Uterus (tissue), 2 donors: ENCODE measurements at regions not wholly inside any gene's neighbourhood (a gene's known extent, or its start where the extent isn't known, plus 50 kb on each side); places are given as distances from the start of the nearest gene placed in this dataset.

Source experiments
- CTCF ChIP-seq, 4 experiments: fragments of 200-600 bp in 2 of 4; fragments of 450-650 bp in 2 of 4; sonication (generic) in 2 of 4; IDR thresholded peaks; one replicate each; pipeline ENCODE4 v1.5.1; 2016 to 2019; ENCODE audit warnings: antibody characterized with exemption in 4 of 4, mild to moderate bottlenecking in 2 of 4, moderate library complexity in 1 of 4
- POLR2A ChIP-seq, 2 donors: fragments of 450-650 bp; IDR thresholded peaks; one replicate each; pipeline ENCODE4 v1.6.1; 2016; ENCODE audit warnings: antibody characterized with exemption in 2 of 2, mild to moderate bottlenecking in 1 of 2, moderate library complexity in 1 of 2

DNA sequence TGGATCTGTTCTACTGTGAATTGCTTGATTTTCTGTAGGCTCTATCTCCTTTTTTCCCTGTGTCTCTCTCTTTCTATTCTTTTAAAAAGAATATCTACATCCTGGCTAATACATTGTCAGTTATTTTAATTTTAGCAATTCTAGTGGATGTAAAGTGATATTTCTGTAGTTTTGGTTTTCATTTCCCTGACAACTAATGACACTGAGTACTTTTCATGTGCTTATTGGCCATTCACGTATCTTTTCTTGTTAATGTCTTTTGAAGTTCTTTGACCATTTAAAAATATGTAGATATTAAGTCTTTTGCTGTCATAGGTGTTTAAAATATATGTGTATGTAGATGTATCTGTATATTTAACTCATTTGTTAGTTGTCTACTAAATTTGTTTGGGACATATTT is 59.0 kb upstream of the SOX3 start:
- TF ChIP-seq CTCF (IDR thresholded peaks at IDR 0.05) (no peak), POLR2A (IDR thresholded peaks at IDR 0.05) (no peak)
